Neural cell (in vitro differentiated cells): ENCODE measurements at regions not wholly inside any gene's neighbourhood (a gene's known extent, or its start where the extent isn't known, plus 50 kb on each side); places are given as distances from the start of the nearest gene placed in this dataset.

Experiments used
- H2AFZ ChIP-seq: fragments of 200-600, 300-800 bp; sonication (generic), shearing (Covaris generic); 2 replicates; pipeline ENCODE4 v1.6.0; 2014; ENCODE audit warnings: low read depth, mild to moderate bottlenecking, antibody characterized with exemption, low read length, moderate library complexity
- H3F3A ChIP-seq: fragments of 200-600 bp; shearing (Covaris generic); 2 replicates; pipeline ENCODE4 v1.6.1; 2016; ENCODE audit warnings: mild to moderate bottlenecking, moderate library complexity, mixed read lengths, antibody characterized with exemption, low read length; ENCODE audit not compliant: insufficient read depth, poor library complexity, severe bottlenecking
- H3K27ac ChIP-seq: fragments of 200-600, 300-800 bp; sonication (generic), shearing (Covaris generic); 2 replicates; pipeline ENCODE4 v1.5.1; 2014; ENCODE audit warnings: mild to moderate bottlenecking, low read length, moderate library complexity
- H3K27me3 ChIP-seq: fragments of 300-800, 200-600 bp; sonication (generic), shearing (Covaris generic); 2 replicates; pipeline ENCODE4 v1.6.0; 2014; ENCODE audit warnings: mild to moderate bottlenecking, low read depth, low read length, moderate library complexity; ENCODE audit not compliant: insufficient read depth
- H3K36me3 ChIP-seq: fragments of 300-800, 200-600 bp; sonication (generic), shearing (Covaris generic); 2 replicates; pipeline ENCODE4 v1.5.1; 2014; ENCODE audit warnings: mild to moderate bottlenecking, antibody characterized with exemption, low read length, moderate library complexity; ENCODE audit not compliant: insufficient read depth
- H3K4me2 ChIP-seq: fragments of 300-800, 200-600 bp; sonication (generic), shearing (Covaris generic); 2 replicates; pipeline ENCODE4 v1.6.0; 2014; ENCODE audit warnings: mild to moderate bottlenecking, low read length
- H3K4me3 ChIP-seq: fragments of 300-800, 200-600 bp; sonication (generic), shearing (Covaris generic); 2 replicates; pipeline ENCODE4 v1.5.1; 2014; ENCODE audit warnings: mild to moderate bottlenecking, low read length, moderate library complexity
- H3K79me2 ChIP-seq: fragments of 200-600 bp; shearing (Covaris generic); replicated peaks from 2 replicates; pipeline ENCODE4 v1.6.0; 2014; ENCODE audit warnings: mild to moderate bottlenecking, low read length, moderate library complexity; ENCODE audit not compliant: insufficient read depth
- H3K9ac ChIP-seq: fragments of 300-800, 200-600 bp; sonication (generic), shearing (Covaris generic); 2 replicates; pipeline ENCODE4 v1.6.1; 2016; ENCODE audit warnings: mild to moderate bottlenecking, low read length, mixed read lengths
- H3K9me2 ChIP-seq: fragments of 200-600 bp; shearing (Covaris generic); 2 replicates; pipeline ENCODE4 v1.6.1; 2016; ENCODE audit warnings: mild to moderate bottlenecking, low read length, mixed read lengths; ENCODE audit not compliant: insufficient read depth
- H3K9me3 ChIP-seq: fragments of 200-600, 300-800 bp; sonication (generic), shearing (Covaris generic); 2 replicates; pipeline ENCODE4 v1.6.1; 2016; ENCODE audit warnings: mild to moderate bottlenecking, mixed run types, low read length, moderate library complexity, mixed read lengths
- H4K20me1 ChIP-seq: fragments of 200-600 bp; shearing (Covaris generic); 2 replicates; pipeline ENCODE4 v1.6.1; 2016; ENCODE audit warnings: mild to moderate bottlenecking, mixed run types; ENCODE audit not compliant: insufficient read depth
- CTCF ChIP-seq: fragments of 450-650 bp; IDR thresholded peaks from 2 replicates; pipeline ENCODE4 v1.5.1; 2014; ENCODE audit warnings: antibody characterized with exemption, mild to moderate bottlenecking, moderate library complexity; ENCODE audit not compliant: poor library complexity, severe bottlenecking
- EP300 ChIP-seq: fragments of 450-650 bp; conservative IDR thresholded peaks from 2 replicates; pipeline ENCODE4 v1.6.1; 2014; ENCODE audit warnings: antibody characterized with exemption, mild to moderate bottlenecking, moderate library complexity; ENCODE audit not compliant: poor library complexity, severe bottlenecking
- EZH2 ChIP-seq: fragments of 200-600, 300-800 bp; shearing (Covaris generic), sonication (generic); IDR thresholded peaks from 2 replicates; pipeline ENCODE4 v1.6.1; 2014; ENCODE audit warnings: antibody characterized with exemption, low read length, borderline replicate concordance, mild to moderate bottlenecking; ENCODE audit not compliant: insufficient read depth, poor library complexity, severe bottlenecking
- MXI1 ChIP-seq: fragments of 450-650 bp; conservative IDR thresholded peaks from 2 replicates; pipeline ENCODE4 v1.6.1; 2014; ENCODE audit warnings: antibody characterized with exemption, mild to moderate bottlenecking; ENCODE audit not compliant: poor library complexity, severe bottlenecking
- POLR2AphosphoS5 ChIP-seq: IDR thresholded peaks from 2 replicates; pipeline ENCODE4 v1.6.1; 2012
- RAD21 ChIP-seq: fragments of 450-650 bp; conservative IDR thresholded peaks from 2 replicates; pipeline ENCODE4 v1.6.1; 2014; ENCODE audit warnings: antibody characterized with exemption, mild to moderate bottlenecking, moderate library complexity
- REST ChIP-seq: IDR thresholded peaks from 2 replicates; pipeline ENCODE4 v1.6.1; 2012; ENCODE audit warnings: borderline replicate concordance
- SMC3 ChIP-seq: fragments of 450-650 bp; conservative IDR thresholded peaks from 2 replicates; pipeline ENCODE4 v1.6.1; 2014; ENCODE audit warnings: antibody characterized with exemption, mild to moderate bottlenecking, moderate library complexity; ENCODE audit not compliant: poor library complexity
- TAF1 ChIP-seq: IDR thresholded peaks from 2 replicates; pipeline ENCODE4 v1.6.1; 2012; ENCODE audit warnings: low read depth

GRCh38 chr10:9315292-9315691, 1260.8 kb downstream of the GATA3 start:
- no peaks in the 10 kb centered on the region for H3K9me2 ChIP-seq
- H3K4me2 ChIP-seq, result no peak overlapping the region
- H3K27me3 ChIP-seq, result no peaks in the 10 kb centered on the region
- TF ChIP-seq CTCF (no peak), TAF1 (no peak), POLR2AphosphoS5 (no peak), EZH2 (no peak), SMC3 (no peak), REST (no peak), RAD21 (no peak), MXI1 (no peak), EP300 (no peak)
- H3K4me3 ChIP-seq, result no peak overlapping the region
- H3K36me3 ChIP-seq, result no peaks in the 10 kb centered on the region
- no peak overlapping the region for H2AFZ ChIP-seq
- H3K9me3 ChIP-seq, result no peaks in the 10 kb centered on the region
- no peaks in the 10 kb centered on the region for H3F3A ChIP-seq
- H4K20me1 ChIP-seq, result no peaks in the 10 kb centered on the region
- H3K79me2 ChIP-seq, result no peaks in the 10 kb centered on the region
- H3K9ac ChIP-seq, result no peak overlapping the region
- no peak overlapping the region for H3K27ac ChIP-seq

GRCh38 chr10:9331583-9332008, 1277.1 kb downstream of the GATA3 start:
- TF ChIP-seq MXI1 (no peak), EP300 (peak; percentile 25), EZH2 (no peak), SMC3 (peak; percentile 86), REST (no peak), RAD21 (peak; percentile 90), TAF1 (no peak), POLR2AphosphoS5 (no peak), CTCF (peak; percentile 89)
- Histone ChIP-seq H3K79me2 (no peaks in the 10 kb centered on the region), H3K4me2 (no peak overlapping the region), H3F3A (no peaks in the 10 kb centered on the region), H2AFZ (no peak overlapping the region), H3K9me2 (no peaks in the 10 kb centered on the region), H3K9me3 (no peaks in the 10 kb centered on the region), H3K9ac (no peak overlapping the region), H3K27ac (no peak overlapping the region), H3K27me3 (no peaks in the 10 kb centered on the region), H4K20me1 (no peaks in the 10 kb centered on the region), H3K36me3 (no peaks in the 10 kb centered on the region), H3K4me3 (no peak overlapping the region)
